ENCODE measurements at regions not wholly inside any gene's neighbourhood (a gene's known extent, or its start where the extent isn't known, plus 50 kb on each side); places are given as distances from the start of the nearest gene placed in this dataset.

- DNase-seq (ENCODE audit: low read depth, low spot score): no peak
- Histone ChIP-seq H3K9me3 (ENCODE audit: control insufficient read depth, insufficient read depth, low read length) (no peaks in the 10 kb centered on the region), H3K27ac (ENCODE audit: low read length) (no peak overlapping the region), H3K36me3 (ENCODE audit: control insufficient read depth, insufficient read depth, low read length) (no peaks in the 10 kb centered on the region), H3K4me3 (ENCODE audit: low read length) (no peak overlapping the region), H3K27me3 (ENCODE audit: control insufficient read depth, insufficient read depth, low read length) (no peaks in the 10 kb centered on the region), H3K4me1 (ENCODE audit: control insufficient read depth, insufficient read depth, low read length) (no peaks in the 10 kb centered on the region)
- no CpG with 5 or more reads among the region's 4 CpGs for WGBS (ENCODE audit: insufficient coverage, insufficient read length)
Measured at GRCh38 chr10:91711885-91712680, 79.2 kb upstream of the PPP1R3C start.

- Histone ChIP-seq H3K9me3 (ENCODE audit: control insufficient read depth, insufficient read depth, low read length) (no peaks in the 10 kb centered on the region), H3K36me3 (ENCODE audit: control insufficient read depth, insufficient read depth, low read length) (no peaks in the 10 kb centered on the region), H3K27me3 (ENCODE audit: control insufficient read depth, insufficient read depth, low read length) (no peaks in the 10 kb centered on the region), H3K4me1 (ENCODE audit: control insufficient read depth, insufficient read depth, low read length) (no peaks in the 10 kb centered on the region), H3K4me3 (ENCODE audit: low read length) (no peak overlapping the region), H3K27ac (ENCODE audit: low read length) (no peak overlapping the region)
- WGBS (ENCODE audit: insufficient coverage, insufficient read length): no CpG with 5 or more reads among the region's 1 CpG
- DNase-seq (ENCODE audit: low read depth, low spot score): no peak
Measured at GRCh38 chr10:91709394-91709798, 76.5 kb upstream of the PPP1R3C start.

GRCh38 chr10:91708174-91708861 is 75.4 kb upstream of the PPP1R3C start:
- Histone ChIP-seq H3K27ac (ENCODE audit: low read length) (no peak overlapping the region), H3K4me3 (ENCODE audit: low read length) (no peak overlapping the region), H3K27me3 (ENCODE audit: control insufficient read depth, insufficient read depth, low read length) (no peaks in the 10 kb centered on the region), H3K36me3 (ENCODE audit: control insufficient read depth, insufficient read depth, low read length) (no peaks in the 10 kb centered on the region), H3K9me3 (ENCODE audit: control insufficient read depth, insufficient read depth, low read length) (no peaks in the 10 kb centered on the region), H3K4me1 (ENCODE audit: control insufficient read depth, insufficient read depth, low read length) (no peaks in the 10 kb centered on the region)
- no peak for DNase-seq (ENCODE audit: low read depth, low spot score)
- no CpG with 5 or more reads among the region's 3 CpGs for WGBS (ENCODE audit: insufficient coverage, insufficient read length)

GRCh38 chr10:91707236-91707635 is 74.4 kb upstream of the PPP1R3C start:
- DNase-seq (ENCODE audit: low read depth, low spot score): no peak
- Histone ChIP-seq H3K27ac (ENCODE audit: low read length) (no peak overlapping the region), H3K9me3 (ENCODE audit: control insufficient read depth, insufficient read depth, low read length) (no peaks in the 10 kb centered on the region), H3K36me3 (ENCODE audit: control insufficient read depth, insufficient read depth, low read length) (no peaks in the 10 kb centered on the region), H3K4me1 (ENCODE audit: control insufficient read depth, insufficient read depth, low read length) (no peaks in the 10 kb centered on the region), H3K27me3 (ENCODE audit: control insufficient read depth, insufficient read depth, low read length) (no peaks in the 10 kb centered on the region), H3K4me3 (ENCODE audit: low read length) (no peak overlapping the region)
- 100% methylated on average over 1 of the region's 3 CpGs for WGBS (ENCODE audit: insufficient coverage, insufficient read length)

- H3K4me1 ChIP-seq (ENCODE audit: control insufficient read depth, insufficient read depth, low read length): no peaks in the 10 kb centered on the region
- no CpG with 5 or more reads among the region's 2 CpGs for WGBS (ENCODE audit: insufficient coverage, insufficient read length)
- H3K27me3 ChIP-seq (ENCODE audit: control insufficient read depth, insufficient read depth, low read length): no peaks in the 10 kb centered on the region
- no peak for DNase-seq (ENCODE audit: low read depth, low spot score)
- no peak overlapping the region for H3K4me3 ChIP-seq (ENCODE audit: low read length)
- no peaks in the 10 kb centered on the region for H3K9me3 ChIP-seq (ENCODE audit: control insufficient read depth, insufficient read depth, low read length)
- H3K36me3 ChIP-seq (ENCODE audit: control insufficient read depth, insufficient read depth, low read length): no peaks in the 10 kb centered on the region
- no peak overlapping the region for H3K27ac ChIP-seq (ENCODE audit: low read length)
Measured at GRCh38 chr10:91705948-91706670, 73.2 kb upstream of the PPP1R3C start.

GRCh38 chr10:91702620-91703019 is 69.7 kb upstream of the PPP1R3C start:
- no peaks in the 10 kb centered on the region for H3K36me3 ChIP-seq (ENCODE audit: control insufficient read depth, insufficient read depth, low read length)
- no peaks in the 10 kb centered on the region for H3K9me3 ChIP-seq (ENCODE audit: control insufficient read depth, insufficient read depth, low read length)
- H3K27me3 ChIP-seq (ENCODE audit: control insufficient read depth, insufficient read depth, low read length): no peaks in the 10 kb centered on the region
- H3K4me3 ChIP-seq (ENCODE audit: low read length): no peak overlapping the region
- H3K27ac ChIP-seq (ENCODE audit: low read length): no peak overlapping the region
- WGBS (ENCODE audit: insufficient coverage, insufficient read length): no CpG with 5 or more reads among the region's 4 CpGs
- no peaks in the 10 kb centered on the region for H3K4me1 ChIP-seq (ENCODE audit: control insufficient read depth, insufficient read depth, low read length)
- DNase-seq (ENCODE audit: low read depth, low spot score): no peak

- Histone ChIP-seq H3K36me3 (ENCODE audit: control insufficient read depth, insufficient read depth, low read length) (no peaks in the 10 kb centered on the region), H3K27me3 (ENCODE audit: control insufficient read depth, insufficient read depth, low read length) (no peaks in the 10 kb centered on the region), H3K9me3 (ENCODE audit: control insufficient read depth, insufficient read depth, low read length) (no peaks in the 10 kb centered on the region), H3K27ac (ENCODE audit: low read length) (no peak overlapping the region), H3K4me1 (ENCODE audit: control insufficient read depth, insufficient read depth, low read length) (no peaks in the 10 kb centered on the region), H3K4me3 (ENCODE audit: low read length) (no peak overlapping the region)
- DNase-seq (ENCODE audit: low read depth, low spot score): no peak
- no CpG with 5 or more reads among the region's 5 CpGs for WGBS (ENCODE audit: insufficient coverage, insufficient read length)
Measured at GRCh38 chr10:91700788-91701444, 68.0 kb upstream of the PPP1R3C start.

GRCh38 chr10:91700273-91700672 is 67.4 kb upstream of the PPP1R3C start:
- no CpG with 5 or more reads among the region's 5 CpGs for WGBS (ENCODE audit: insufficient coverage, insufficient read length)
- no peaks in the 10 kb centered on the region for H3K36me3 ChIP-seq (ENCODE audit: control insufficient read depth, insufficient read depth, low read length)

GRCh38 chr10:91698258-91698657 is 65.4 kb upstream of the PPP1R3C start:
- no peaks in the 10 kb centered on the region for H3K27me3 ChIP-seq (ENCODE audit: control insufficient read depth, insufficient read depth, low read length)
- DNase-seq (ENCODE audit: low read depth, low spot score): no peak
- H3K9me3 ChIP-seq (ENCODE audit: control insufficient read depth, insufficient read depth, low read length): no peaks in the 10 kb centered on the region
- no peaks in the 10 kb centered on the region for H3K36me3 ChIP-seq (ENCODE audit: control insufficient read depth, insufficient read depth, low read length)
- H3K27ac ChIP-seq (ENCODE audit: low read length): no peak overlapping the region
- H3K4me3 ChIP-seq (ENCODE audit: low read length): no peak overlapping the region
- WGBS (ENCODE audit: insufficient coverage, insufficient read length): no CpG with 5 or more reads among the region's 3 CpGs
- no peaks in the 10 kb centered on the region for H3K4me1 ChIP-seq (ENCODE audit: control insufficient read depth, insufficient read depth, low read length)

More at GRCh38 chr10:91700273-91700672, 67.4 kb upstream of the PPP1R3C start:
- Histone ChIP-seq H3K4me1 (ENCODE audit: control insufficient read depth, insufficient read depth, low read length) (no peaks in the 10 kb centered on the region), H3K4me3 (ENCODE audit: low read length) (no peak overlapping the region), H3K27me3 (ENCODE audit: control insufficient read depth, insufficient read depth, low read length) (no peaks in the 10 kb centered on the region), H3K9me3 (ENCODE audit: control insufficient read depth, insufficient read depth, low read length) (no peaks in the 10 kb centered on the region), H3K27ac (ENCODE audit: low read length) (no peak overlapping the region)
- DNase-seq (ENCODE audit: low read depth, low spot score): no peak

- H3K4me1 ChIP-seq (ENCODE audit: control insufficient read depth, insufficient read depth, low read length): no peaks in the 10 kb centered on the region
- H3K36me3 ChIP-seq (ENCODE audit: control insufficient read depth, insufficient read depth, low read length): no peaks in the 10 kb centered on the region
- no peak overlapping the region for H3K4me3 ChIP-seq (ENCODE audit: low read length)
- no peaks in the 10 kb centered on the region for H3K9me3 ChIP-seq (ENCODE audit: control insufficient read depth, insufficient read depth, low read length)
- no peak for DNase-seq (ENCODE audit: low read depth, low spot score)
- H3K27ac ChIP-seq (ENCODE audit: low read length): no peak overlapping the region
- no peaks in the 10 kb centered on the region for H3K27me3 ChIP-seq (ENCODE audit: control insufficient read depth, insufficient read depth, low read length)
- no CpG with 5 or more reads among the region's 3 CpGs for WGBS (ENCODE audit: insufficient coverage, insufficient read length)
Measured at GRCh38 chr10:91694170-91694794, 61.4 kb upstream of the PPP1R3C start.

Measured in iPS DF 6.9 (cell line).